Natural killer cell (primary cell): ENCODE measurements at regions not wholly inside any gene's neighbourhood (a gene's known extent, or its start where the extent isn't known, plus 50 kb on each side); places are given as distances from the start of the nearest gene placed in this dataset.
"Not testable (repeated sequence)": the region's sequence is repeated elsewhere in the genome, so short reads cannot be mapped to it uniquely, and the experiment has no call there.

Experiments used
- ATAC-seq, 3 donors: fragments of 150-1000 bp in 2 of 3; fragments of 200-7000 bp in 1 of 3; cut with Tn5 transposase; 1 replicate in 1 of 3; 2 replicates in 2 of 3; pipeline ENCODE4 v1.10.0; 2021; ENCODE audit warnings: mild to moderate bottlenecking in 2 of 3, moderate library complexity in 2 of 3
- DNase-seq, 2 donors: peaks; one replicate each; pipeline versions ENCODE4 v3.0.0 to v3.0.0-alpha.2; 2013 to 2021; ENCODE audit warnings: mixed read lengths in 1 of 2
- H3K27ac ChIP-seq: one replicate; pipeline ENCODE4 v1.5.1; 2013; ENCODE audit warnings: mild to moderate bottlenecking, low read length
- H3K27me3 ChIP-seq: one replicate; pipeline ENCODE4 v1.6.1; 2013; ENCODE audit warnings: low read length; ENCODE audit not compliant: control insufficient read depth, insufficient read depth
- H3K36me3 ChIP-seq: one replicate; pipeline ENCODE4 v1.6.1; 2013; ENCODE audit warnings: low read length; ENCODE audit not compliant: control insufficient read depth, insufficient read depth
- H3K4me1 ChIP-seq: one replicate; pipeline ENCODE4 v1.6.1; 2013; ENCODE audit warnings: low read length; ENCODE audit not compliant: control insufficient read depth, insufficient read depth
- H3K4me3 ChIP-seq: one replicate; pipeline ENCODE4 v1.5.1; 2013; ENCODE audit warnings: low read length
- H3K9me3 ChIP-seq: one replicate; pipeline ENCODE4 v1.6.1; 2013; ENCODE audit warnings: low read length; ENCODE audit not compliant: control insufficient read depth, insufficient read depth
- H3K27ac Mint-ChIP-seq, 2 donors: one replicate each; pipeline ENCODE4 v1.8.0; 2022; ENCODE audit warnings: mild to moderate bottlenecking in 2 of 2, mixed read lengths in 2 of 2, moderate library complexity in 1 of 2
- H3K27me3 Mint-ChIP-seq, 2 donors: one replicate each; pipeline ENCODE4 v1.8.0; 2022; ENCODE audit warnings: low read depth in 2 of 2, mixed read lengths in 2 of 2
- H3K36me3 Mint-ChIP-seq: one replicate; pipeline ENCODE4 v1.8.0; 2022; ENCODE audit warnings: mixed read lengths
- H3K4me1 Mint-ChIP-seq, 2 donors: one replicate each; pipeline ENCODE4 v1.8.0; 2022; ENCODE audit warnings: mixed read lengths in 2 of 2
- H3K4me3 Mint-ChIP-seq: one replicate; pipeline ENCODE4 v1.8.0; 2022; ENCODE audit warnings: mild to moderate bottlenecking, moderate library complexity, mixed read lengths
- H3K9me3 Mint-ChIP-seq, 2 donors: one replicate each; pipeline ENCODE4 v1.8.0; 2022; ENCODE audit warnings: mixed read lengths in 2 of 2
- CTCF ChIP-seq: fragments of 200-600 bp; IDR thresholded peaks from one replicate; pipeline ENCODE4 v1.8.0; 2022; ENCODE audit warnings: antibody characterized with exemption
- WGBS: methylation state at CpG from one replicate; pipeline ENCODE4 v1.1.7; 2013; ENCODE audit warnings: missing lambda C conversion rate; ENCODE audit not compliant: insufficient coverage; 5-methylcytosine and 5-hydroxymethylcytosine counted together
- intact Hi-C: fragments of 100-400 bp; cut with micrococcal nuclease; formaldehyde crosslinking; loops from one replicate; pipeline ENCODE4 v1.14.2; 2022

- Histone ChIP-seq H3K4me1 (no peaks in the 10 kb centered on the region), H3K4me3 (no peak overlapping the region), H3K27me3 (peaks cover 4% of the 10 kb centered on the region), H3K27ac (no peak overlapping the region), H3K36me3 (no peaks in the 10 kb centered on the region), H3K9me3 (no peaks in the 10 kb centered on the region)
- DNase-seq = no peak
- no peak overlapping the region for H3K4me3 Mint-ChIP-seq
- H3K9me3 Mint-ChIP-seq = no peaks in the 10 kb centered on the region
- no peaks in the 10 kb centered on the region for H3K36me3 Mint-ChIP-seq
- H3K27me3 Mint-ChIP-seq = peaks cover 3 to 6% of the 10 kb centered on the region in 2 donors
- H3K27ac Mint-ChIP-seq = no peak overlapping the region
- intact Hi-C loops = no loop called here
- WGBS = 93% methylated on average over 4 of the region's 4 CpGs
- H3K4me1 Mint-ChIP-seq = no peaks in the 10 kb centered on the region
- no peak for ATAC-seq
- TF ChIP-seq CTCF = no peak
Observed at GRCh38 chr2:88396209-88396608, 56.3 kb downstream of the FOXI3 start.

GRCh38 chr2:88377641-88377991 is 74.9 kb downstream of the FOXI3 start:
- H3K9me3 Mint-ChIP-seq = no peaks in the 10 kb centered on the region
- intact Hi-C loops = no loop called here
- 50% methylated on average over 1 of the region's 1 CpG for WGBS

GRCh38 chr2:88372042-88372441 is 80.5 kb downstream of the FOXI3 start:
- 75% methylated on average over 1 of the region's 3 CpGs for WGBS
- TF ChIP-seq CTCF = no peak

More at GRCh38 chr2:88377641-88377991, 74.9 kb downstream of the FOXI3 start:
- no peaks in the 10 kb centered on the region for H3K9me3 ChIP-seq
- Mint-ChIP-seq H3K36me3 (no peaks in the 10 kb centered on the region), H3K4me3 (no peak overlapping the region), H3K27me3 (peaks cover 3 to 6% of the 10 kb centered on the region in 2 donors), H3K4me1 (no peaks in the 10 kb centered on the region), H3K27ac (no peak overlapping the region)
- no peaks in the 10 kb centered on the region for H3K4me1 ChIP-seq
- no peak for ATAC-seq
- no peak for DNase-seq
- no peaks in the 10 kb centered on the region for H3K27me3 ChIP-seq
- H3K27ac ChIP-seq = no peak overlapping the region
- no peak overlapping the region for H3K4me3 ChIP-seq
- TF ChIP-seq CTCF = no peak
- no peaks in the 10 kb centered on the region for H3K36me3 ChIP-seq

GRCh38 chr2:88365408-88365807 is 87.1 kb downstream of the FOXI3 start:
- H3K4me3 ChIP-seq, H3K27me3 ChIP-seq, H3K36me3 Mint-ChIP-seq, H3K9me3 ChIP-seq, H3K27ac ChIP-seq, H3K27ac Mint-ChIP-seq, H3K9me3 Mint-ChIP-seq, DNase-seq, H3K4me1 Mint-ChIP-seq, H3K4me1 ChIP-seq, ATAC-seq, intact Hi-C loops, H3K36me3 ChIP-seq, H3K27me3 Mint-ChIP-seq, H3K4me3 Mint-ChIP-seq: not testable (repeated sequence)
- 90% methylated on average over 11 of the region's 11 CpGs for WGBS

More at GRCh38 chr2:88372042-88372441, 80.5 kb downstream of the FOXI3 start:
- H3K4me3 Mint-ChIP-seq = no peak overlapping the region
- no peaks in the 10 kb centered on the region for H3K9me3 Mint-ChIP-seq
- H3K36me3 ChIP-seq = no peaks in the 10 kb centered on the region
- H3K9me3 ChIP-seq = no peaks in the 10 kb centered on the region
- intact Hi-C loops = no loop called here
- no peaks in the 10 kb centered on the region for H3K27me3 ChIP-seq
- H3K27me3 Mint-ChIP-seq = peaks cover 8 to 16% of the 10 kb centered on the region in 2 donors
- no peaks in the 10 kb centered on the region for H3K36me3 Mint-ChIP-seq
- H3K4me1 Mint-ChIP-seq = no peaks in the 10 kb centered on the region
- H3K27ac Mint-ChIP-seq = no peak overlapping the region
- ATAC-seq (no peak), DNase-seq (no peak)
- no peaks in the 10 kb centered on the region for H3K4me1 ChIP-seq
- H3K27ac ChIP-seq = no peak overlapping the region
- no peak overlapping the region for H3K4me3 ChIP-seq
